CD14-positive monocyte (primary cell): ENCODE measurements at regions not wholly inside any gene's neighbourhood (a gene's known extent, or its start where the extent isn't known, plus 50 kb on each side); places are given as distances from the start of the nearest gene placed in this dataset.

Source experiments
- DNase-seq, 3 donors: peaks; one replicate each; pipeline ENCODE4 v3.0.0-alpha.2; 2011 to 2022
- H2AFZ ChIP-seq: 2 replicates; pipeline ENCODE4 v1.6.0; 2012; ENCODE audit warnings: mild to moderate bottlenecking, low read depth, low read length, inconsistent platforms; ENCODE audit not compliant: insufficient read depth, poor library complexity, severe bottlenecking
- H3K27ac ChIP-seq, 2 donors: 1 replicate in 1 of 2; 2 replicates in 1 of 2; pipeline ENCODE4 v1.5.1; 2012 to 2013; ENCODE audit warnings: low read length in 2 of 2, control low read depth in 1 of 2, inconsistent platforms in 1 of 2, low read depth in 1 of 2, mild to moderate bottlenecking in 1 of 2
- H3K27me3 ChIP-seq, 2 donors: one replicate each; pipeline versions ENCODE4 v1.6.0 to v1.6.1; 2011 to 2013; ENCODE audit warnings: low read length in 2 of 2; ENCODE audit not compliant: control insufficient read depth in 2 of 2, insufficient read depth in 2 of 2
- H3K36me3 ChIP-seq, 2 donors: replicated peaks in 1 of 2; 1 replicate in 1 of 2; 2 replicates in 1 of 2; pipeline versions ENCODE4 v1.5.1 to v1.6.1; 2012 to 2013; ENCODE audit warnings: low read length in 2 of 2, control low read depth in 1 of 2, inconsistent platforms in 1 of 2, mild to moderate bottlenecking in 1 of 2; ENCODE audit not compliant: insufficient read depth in 2 of 2, control insufficient read depth in 1 of 2
- H3K4me1 ChIP-seq, 2 donors: 1 replicate in 1 of 2; 2 replicates in 1 of 2; pipeline versions ENCODE4 v1.5.1 to v1.6.1; 2012 to 2013; ENCODE audit warnings: low read length in 2 of 2, control low read depth in 1 of 2, inconsistent platforms in 1 of 2, mild to moderate bottlenecking in 1 of 2, moderate library complexity in 1 of 2; ENCODE audit not compliant: insufficient read depth in 2 of 2, control insufficient read depth in 1 of 2
- H3K4me2 ChIP-seq: replicated peaks from 2 replicates; pipeline ENCODE3; 2012; ENCODE audit warnings: low read length, moderate library complexity, mild to moderate bottlenecking; ENCODE audit not compliant: poor library complexity, severe bottlenecking; ENCODE audit errors: extremely low read depth
- H3K4me3 ChIP-seq, 3 experiments: fragments of 200-600 bp in 1 of 3; sonication (generic) in 1 of 3; replicated peaks in 1 of 3; 1 replicate in 2 of 3; 2 replicates in 1 of 3; pipeline ENCODE4 v1.5.1; 2011 to 2013; ENCODE audit warnings: low read length in 3 of 3, mild to moderate bottlenecking in 3 of 3, control low read depth in 2 of 3, low read depth in 2 of 3, inconsistent platforms in 1 of 3, moderate library complexity in 1 of 3
- H3K79me2 ChIP-seq: 2 replicates; pipeline ENCODE4 v1.6.0; 2012; ENCODE audit warnings: mild to moderate bottlenecking, control low read depth, inconsistent platforms, low read length, moderate library complexity; ENCODE audit not compliant: insufficient read depth
- H3K9ac ChIP-seq: 2 replicates; pipeline ENCODE4 v1.6.0; 2017; ENCODE audit warnings: low read length, mild to moderate bottlenecking; ENCODE audit not compliant: insufficient read depth, poor library complexity, severe bottlenecking
- H3K9me3 ChIP-seq, 2 donors: replicated peaks in 1 of 2; 1 replicate in 1 of 2; 2 replicates in 1 of 2; pipeline versions ENCODE4 v1.5.1 to v1.6.1; 2012 to 2013; ENCODE audit warnings: low read length in 2 of 2, control low read depth in 1 of 2; ENCODE audit not compliant: control insufficient read depth in 1 of 2, insufficient read depth in 1 of 2
- H4K20me1 ChIP-seq: 2 replicates; pipeline ENCODE4 v1.6.0; 2012; ENCODE audit warnings: mild to moderate bottlenecking, low read length, control low read depth, moderate library complexity; ENCODE audit not compliant: insufficient read depth
- H3K27ac Mint-ChIP-seq, 7 donors: one replicate each; pipeline ENCODE4 v1.8.0; 2020; ENCODE audit warnings: mild to moderate bottlenecking in 7 of 7, mixed read lengths in 7 of 7, moderate library complexity in 6 of 7, inconsistent platforms in 2 of 7
- H3K27me3 Mint-ChIP-seq, 3 donors: one replicate each; pipeline ENCODE4 v1.8.0; 2021 to 2022; ENCODE audit warnings: low read depth in 3 of 3, mild to moderate bottlenecking in 3 of 3, mixed read lengths in 3 of 3, moderate library complexity in 3 of 3, inconsistent platforms in 1 of 3
- H3K36me3 Mint-ChIP-seq, 2 donors: one replicate each; pipeline ENCODE4 v1.8.0; 2020; ENCODE audit warnings: mixed read lengths in 2 of 2, inconsistent platforms in 1 of 2, mild to moderate bottlenecking in 1 of 2
- H3K4me1 Mint-ChIP-seq: one replicate; pipeline ENCODE4 v1.8.0; 2020; ENCODE audit warnings: mild to moderate bottlenecking, mixed read lengths
- H3K4me3 Mint-ChIP-seq, 2 donors: one replicate each; pipeline ENCODE4 v1.8.0; 2020; ENCODE audit warnings: mild to moderate bottlenecking in 2 of 2, mixed read lengths in 2 of 2, moderate library complexity in 1 of 2
- H3K9me3 Mint-ChIP-seq, 7 donors: one replicate each; pipeline ENCODE4 v1.8.0; 2020 to 2022; ENCODE audit warnings: mixed read lengths in 7 of 7, mild to moderate bottlenecking in 6 of 7, moderate library complexity in 6 of 7, inconsistent platforms in 2 of 7
- CTCF ChIP-seq: fragments of 200-600 bp; IDR thresholded peaks from one replicate; pipeline ENCODE4 v1.8.0; 2022; ENCODE audit warnings: antibody characterized with exemption, mild to moderate bottlenecking
- WGBS: methylation state at CpG from one replicate; pipeline ENCODE4 v1.1.5; 2013; ENCODE audit warnings: missing lambda C conversion rate; ENCODE audit not compliant: insufficient coverage; 5-methylcytosine and 5-hydroxymethylcytosine counted together
- intact Hi-C, 2 donors: fragments of 100-400 bp; cut with micrococcal nuclease; formaldehyde crosslinking; loops; one replicate each; pipeline versions ENCODE4 v1.15.0 to v1.15.1; 2023

- H3K79me2 ChIP-seq = no peaks in the 10 kb centered on the region
- intact Hi-C loops = no loop called here
- no peaks in the 10 kb centered on the region for H3K4me1 ChIP-seq
- H3K36me3 Mint-ChIP-seq = no peaks in the 10 kb centered on the region
- no peak for TF ChIP-seq CTCF
- no peaks in the 10 kb centered on the region for H3K4me1 Mint-ChIP-seq
- no peak overlapping the region for H3K9ac ChIP-seq
- H3K27me3 ChIP-seq = no peaks in the 10 kb centered on the region
- DNase-seq = no peak
- no peak overlapping the region for H3K4me3 ChIP-seq
- no peaks in the 10 kb centered on the region for H3K9me3 ChIP-seq
- no peak overlapping the region for H3K4me3 Mint-ChIP-seq
- H3K27me3 Mint-ChIP-seq = peaks cover 0 to 5% (median 0%) of the 10 kb centered on the region in 3 donors
- H3K9me3 Mint-ChIP-seq = peaks cover 0 to 2% (median 0%) of the 10 kb centered on the region in 7 donors
- no peak overlapping the region for H3K27ac Mint-ChIP-seq
- H2AFZ ChIP-seq = no peak overlapping the region
- H3K27ac ChIP-seq = no peak overlapping the region
- no peak overlapping the region for H3K4me2 ChIP-seq
- 100% methylated on average over 1 of the region's 5 CpGs for WGBS
- H4K20me1 ChIP-seq = no peaks in the 10 kb centered on the region
- H3K36me3 ChIP-seq = no peaks in the 10 kb centered on the region
These were observed 79.6 kb upstream of the SORCS1 start for GRCh38 chr10:107244122-107244521.

GRCh38 chr10:107238275-107238674 lies 73.8 kb upstream of the SORCS1 start:
- Histone ChIP-seq H3K4me2 (no peak overlapping the region), H3K27me3 (no peaks in the 10 kb centered on the region), H3K4me3 (no peak overlapping the region), H3K4me1 (no peaks in the 10 kb centered on the region), H3K27ac (no peak overlapping the region), H3K9ac (no peak overlapping the region), H4K20me1 (no peaks in the 10 kb centered on the region), H3K9me3 (no peaks in the 10 kb centered on the region), H2AFZ (no peak overlapping the region), H3K79me2 (no peaks in the 10 kb centered on the region), H3K36me3 (no peaks in the 10 kb centered on the region)
- H3K27me3 Mint-ChIP-seq = peaks cover 0 to under 1% (median 0%) of the 10 kb centered on the region in 3 donors
- no peak overlapping the region for H3K4me3 Mint-ChIP-seq
- H3K27ac Mint-ChIP-seq = no peak overlapping the region
- no peak for TF ChIP-seq CTCF
- no peaks in the 10 kb centered on the region for H3K36me3 Mint-ChIP-seq
- H3K9me3 Mint-ChIP-seq = peaks cover 0 to 7% (median 2%) of the 10 kb centered on the region in 7 donors
- H3K4me1 Mint-ChIP-seq = no peaks in the 10 kb centered on the region
- no peak for DNase-seq
- intact Hi-C loops = no loop called here
- WGBS = 86% methylated on average over 2 of the region's 4 CpGs
